Kidney glomerular epithelial cell (primary cell): ENCODE measurements at regions not wholly inside any gene's neighbourhood (a gene's known extent, or its start where the extent isn't known, plus 50 kb on each side); places are given as distances from the start of the nearest gene placed in this dataset.

Source experiments
- DNase-seq: peaks from one replicate; lab custom pipeline; 2025; lab: John Stamatoyannopoulos, UW

DNA sequence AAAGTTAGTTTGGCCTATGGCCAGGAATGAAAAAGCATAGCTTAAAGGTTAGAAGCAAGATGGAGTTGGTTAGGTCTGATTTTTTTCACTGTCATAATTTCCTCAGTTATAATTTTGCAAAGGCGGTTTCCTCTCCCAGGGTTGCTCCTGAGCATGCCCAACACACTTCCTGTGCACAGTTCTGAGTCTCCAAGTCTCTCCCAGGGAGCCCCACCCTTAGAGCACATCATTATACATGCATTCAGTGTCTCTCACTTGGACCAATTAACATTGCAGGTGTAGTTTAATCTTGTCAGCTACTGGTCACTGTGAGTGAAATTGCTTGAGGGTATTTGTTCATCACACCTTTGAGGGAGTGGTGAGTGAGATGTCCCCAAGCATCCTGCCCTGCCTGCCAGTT lies 96.0 kb upstream of the ATP10A start:
- DNase-seq = no peak

DNA sequence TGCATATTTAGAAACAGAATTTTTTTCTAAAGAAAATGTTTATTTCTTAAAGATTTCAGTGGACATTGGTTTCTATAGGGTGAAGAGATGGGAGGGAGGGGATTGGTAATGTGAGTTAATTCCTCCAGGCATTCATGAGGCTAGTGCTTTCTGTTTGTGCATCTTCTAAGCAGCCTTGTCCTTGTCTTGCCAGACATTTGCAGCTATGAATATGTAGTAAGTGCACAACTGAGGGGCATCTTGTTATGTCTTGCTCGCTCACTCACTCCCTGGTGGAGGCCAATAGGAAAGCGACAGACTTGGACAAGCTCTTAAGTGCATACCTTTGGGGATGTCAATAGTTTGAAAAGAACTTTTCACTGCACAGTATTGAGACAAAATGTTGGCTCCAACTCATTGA lies 92.5 kb upstream of the ATP10A start:
- no peak for DNase-seq

DNA sequence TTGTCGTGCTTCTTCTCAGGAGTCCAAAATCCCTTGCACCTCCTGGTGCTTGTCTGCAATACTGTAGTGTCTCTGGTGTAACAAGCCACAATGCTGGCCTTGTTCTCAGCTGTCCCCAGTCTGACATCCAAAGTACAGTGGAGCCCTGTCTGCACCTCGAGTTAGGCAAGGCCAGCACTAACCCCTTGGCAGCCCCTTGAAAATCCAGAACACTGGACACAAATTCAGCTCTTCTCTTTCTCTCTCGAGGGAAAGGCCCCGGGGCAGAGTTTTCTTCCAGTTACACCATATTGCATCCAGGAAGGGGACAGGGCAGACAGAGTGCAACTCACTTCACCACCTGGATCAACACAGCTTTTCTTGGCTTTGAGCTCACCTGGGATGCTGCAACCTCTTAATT lies 91.3 kb upstream of the ATP10A start:
- DNase-seq = no peak

DNA sequence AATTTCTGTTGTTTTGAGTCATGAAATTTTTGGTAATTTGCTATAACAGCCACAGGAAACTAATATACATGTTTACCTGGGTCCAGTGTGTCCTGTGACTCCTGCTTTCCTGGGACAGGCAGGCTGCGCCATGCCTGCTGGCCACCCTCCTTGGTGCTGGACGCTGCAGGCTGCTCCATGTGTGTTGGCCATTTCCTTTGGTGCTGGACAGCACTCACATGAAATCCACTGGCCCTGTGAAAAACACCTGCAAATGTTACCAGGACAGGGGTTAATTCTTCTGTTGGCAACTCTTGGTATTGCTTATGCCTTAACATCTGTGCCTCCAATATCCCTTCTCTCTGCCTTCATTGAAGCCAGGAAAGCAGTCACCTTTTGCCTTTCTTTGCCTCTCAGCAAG lies 86.9 kb upstream of the ATP10A start:
- no peak for DNase-seq

DNA sequence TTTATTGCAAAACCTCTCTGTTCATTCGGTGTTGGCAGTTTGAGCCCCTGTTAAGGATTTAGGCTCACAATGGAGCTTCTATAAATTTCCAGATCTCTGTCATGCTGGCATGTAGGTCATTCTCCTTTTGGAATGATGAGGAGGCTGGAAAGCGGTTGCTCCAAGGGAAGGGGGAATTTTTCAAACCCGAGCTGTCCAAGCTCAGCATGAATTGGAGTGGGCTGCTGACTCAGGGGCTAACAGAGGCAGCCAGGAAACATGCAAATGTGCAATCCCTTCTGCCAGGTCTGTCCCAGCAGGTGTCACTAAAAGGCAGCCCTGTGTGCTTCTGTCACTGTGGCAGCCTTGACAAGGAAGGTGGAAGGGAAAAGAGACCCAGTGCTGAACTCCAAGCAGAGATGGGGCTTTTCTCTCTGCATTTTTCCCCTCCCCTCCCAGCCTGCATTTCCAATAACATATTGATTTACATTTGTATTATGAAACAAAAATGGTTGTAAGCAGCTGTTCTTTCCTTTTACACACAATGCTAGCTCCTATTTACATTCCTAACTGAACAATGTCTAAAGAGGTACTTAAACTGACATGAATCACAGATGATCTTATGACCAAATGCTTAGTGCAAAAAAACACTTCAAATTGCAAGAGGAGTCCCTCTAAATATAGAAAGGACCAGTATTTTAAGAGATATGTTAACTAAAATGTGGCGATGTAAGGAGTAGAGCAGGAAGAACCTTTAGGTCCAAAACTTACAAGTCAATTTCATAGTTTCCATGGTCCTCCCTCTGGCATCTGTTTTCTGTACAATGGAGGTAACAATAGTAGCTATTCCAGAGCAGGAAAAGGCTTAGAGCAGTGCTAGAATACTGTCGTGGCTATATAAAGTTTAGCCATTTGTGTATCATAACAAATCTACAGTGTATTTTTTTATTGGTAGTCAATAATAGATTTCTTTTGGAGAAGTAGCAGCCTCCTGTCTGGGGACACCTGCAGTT lies 84.5 kb upstream of the ATP10A start:
- DNase-seq = no peak

DNA sequence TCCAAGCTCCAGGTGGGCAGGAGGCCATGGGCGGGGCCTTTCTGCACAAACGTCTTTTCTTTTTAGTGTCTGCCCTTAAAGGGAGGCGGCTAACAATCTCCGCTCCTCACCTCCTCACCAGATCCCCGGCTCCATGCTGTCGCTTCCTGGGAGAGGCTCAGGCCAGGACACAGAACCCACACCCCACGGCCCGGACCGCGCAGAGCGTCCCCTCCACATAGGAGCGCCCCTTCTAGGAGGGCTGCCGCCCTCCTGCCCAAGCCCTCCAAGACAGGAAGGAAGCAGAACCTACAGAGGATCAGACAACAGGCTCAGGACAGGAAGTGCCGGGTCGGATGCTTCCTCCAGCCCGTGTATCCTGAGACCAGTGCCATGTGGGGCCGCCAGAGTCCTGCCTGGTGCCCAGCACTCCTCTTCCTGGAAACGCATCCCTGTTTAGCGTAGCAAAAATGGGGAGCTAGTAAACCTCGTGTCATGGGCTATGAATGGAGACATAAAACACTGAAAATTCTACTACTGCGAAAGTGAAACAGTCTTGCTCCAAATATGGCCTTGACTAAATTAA lies 83.2 kb upstream of the ATP10A start:
- no peak for DNase-seq

DNA sequence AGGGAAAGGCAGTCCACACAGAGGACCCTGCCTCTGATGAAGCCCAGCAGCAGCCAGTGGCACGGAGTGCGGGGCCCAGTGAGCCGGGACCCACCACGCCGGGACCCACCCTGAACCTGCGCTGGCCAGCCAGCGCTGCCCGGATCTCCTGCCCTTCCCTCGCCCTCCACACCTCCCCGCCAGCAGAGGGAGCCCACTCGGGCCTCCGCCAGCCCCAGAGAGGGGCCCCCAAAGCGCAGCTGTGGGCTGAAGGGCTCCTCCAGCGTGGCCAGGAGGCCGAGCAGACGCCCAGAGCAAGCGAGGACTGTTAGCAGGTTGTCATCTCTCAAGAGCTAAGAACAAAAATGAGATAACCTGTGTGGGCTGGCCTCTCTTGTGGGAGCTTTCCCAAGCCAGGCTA lies 81.3 kb upstream of the ATP10A start:
- DNase-seq = no peak

DNA sequence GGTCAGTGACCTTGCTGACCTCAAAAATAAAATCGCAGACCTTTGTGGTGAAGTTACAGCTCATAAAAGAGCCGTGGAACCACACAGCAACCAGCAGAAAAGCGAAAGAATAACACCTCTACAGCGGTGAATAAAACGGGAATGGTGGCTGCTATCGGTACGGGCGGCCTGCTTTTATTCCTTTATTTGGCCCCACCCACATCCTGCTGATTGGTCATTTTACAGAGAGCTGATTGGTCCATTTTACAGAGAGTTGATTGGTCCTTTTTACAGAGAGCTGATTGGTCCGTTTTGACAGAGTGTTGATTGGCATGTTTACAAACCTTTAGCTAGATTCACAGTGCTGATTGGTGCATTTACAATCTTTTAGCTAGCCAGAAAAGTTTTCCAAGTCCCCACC lies 80.7 kb upstream of the ATP10A start:
- no peak for DNase-seq

DNA sequence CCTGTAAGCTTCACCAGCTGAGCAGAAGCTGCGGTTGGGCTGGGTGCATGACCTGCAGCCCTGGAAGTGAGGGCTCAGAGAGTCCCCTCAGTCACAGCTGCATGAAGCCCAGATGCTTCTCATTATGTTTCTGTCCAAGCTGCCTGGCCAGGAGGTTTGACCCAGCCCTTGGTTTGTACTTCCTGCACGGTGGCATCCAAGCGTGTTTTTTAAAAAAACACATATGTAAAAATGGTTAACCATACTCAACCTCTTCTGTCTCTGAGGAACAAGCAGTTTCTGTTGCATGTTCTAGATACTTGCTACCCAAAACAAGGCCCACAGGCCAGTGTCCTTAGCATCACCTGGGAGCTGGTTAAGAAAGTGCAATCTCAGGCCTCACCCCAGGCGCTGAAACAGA lies 76.0 kb upstream of the ATP10A start:
- no peak for DNase-seq

DNA sequence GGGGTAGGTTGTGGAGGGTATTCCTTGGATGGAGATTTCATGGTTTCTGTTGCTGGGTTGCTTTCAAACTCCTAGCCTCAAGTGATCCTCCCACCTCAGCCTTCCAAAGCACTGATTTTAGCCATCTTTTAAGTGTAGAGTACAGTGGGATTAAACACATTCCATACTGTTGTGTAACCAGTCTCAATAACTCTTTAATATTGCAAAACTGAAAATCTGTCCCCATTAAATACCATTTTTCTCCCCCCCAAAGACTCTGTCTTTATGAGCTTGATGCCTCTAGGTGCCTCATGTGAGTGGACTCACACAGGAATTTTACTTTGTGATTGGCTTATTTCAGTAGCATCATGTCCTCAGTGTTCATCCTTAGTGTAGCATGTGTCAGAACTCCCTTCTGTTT lies 74.7 kb upstream of the ATP10A start:
- DNase-seq = no peak

DNA sequence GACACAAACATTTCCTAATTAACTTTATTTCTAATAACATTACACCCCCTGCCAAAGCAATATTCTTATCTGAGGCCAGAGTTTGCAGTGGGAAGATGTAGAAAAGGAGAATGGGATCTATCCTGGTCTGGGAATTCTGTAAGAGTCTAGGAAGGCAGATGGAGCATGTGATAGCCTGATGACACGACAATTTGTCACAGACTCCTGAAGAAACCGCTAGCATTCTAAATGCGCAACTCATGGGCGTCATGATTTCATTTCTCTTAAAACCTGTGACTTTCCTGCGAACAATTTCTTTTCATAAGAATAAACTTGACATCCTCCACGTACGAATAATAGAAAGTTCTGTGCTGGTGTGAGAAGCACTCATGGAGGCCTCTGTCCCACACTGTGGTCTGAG lies 72.9 kb upstream of the ATP10A start:
- no peak for DNase-seq

DNA sequence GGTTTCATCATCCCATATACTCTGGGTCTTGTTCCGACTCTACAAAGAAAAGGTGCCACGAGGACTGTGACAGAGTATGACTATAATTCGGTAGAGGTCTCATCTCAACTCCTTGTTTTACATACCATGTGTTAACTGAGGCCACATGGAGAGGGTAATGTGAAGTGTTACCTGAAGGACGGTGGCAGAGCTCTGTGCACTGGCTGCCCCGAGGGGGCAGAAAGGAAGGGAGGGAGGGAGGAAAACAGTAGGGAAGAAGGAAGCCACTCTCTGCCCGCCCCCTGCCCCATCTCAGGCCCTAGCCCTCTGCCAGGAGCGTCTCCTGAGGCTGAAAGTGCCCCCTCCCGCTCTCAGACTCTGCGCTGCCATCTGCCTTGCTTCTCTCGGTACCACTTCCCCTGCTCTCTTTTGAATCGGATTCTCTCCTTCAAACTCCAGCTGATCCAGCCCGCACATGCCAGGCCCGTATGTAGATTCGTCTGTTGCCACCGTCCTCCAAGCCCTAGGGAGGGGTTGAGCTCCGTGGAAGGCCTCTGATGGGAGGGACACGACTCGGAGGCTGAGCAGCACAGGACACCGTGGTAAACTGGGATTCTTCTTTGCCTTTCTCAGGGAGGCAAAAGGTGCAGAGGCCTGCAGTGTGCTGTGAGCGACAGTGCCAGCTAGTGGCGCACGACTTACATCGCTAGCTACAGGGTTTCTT lies 70.5 kb upstream of the ATP10A start:
- peak; percentile 86 for DNase-seq

DNA sequence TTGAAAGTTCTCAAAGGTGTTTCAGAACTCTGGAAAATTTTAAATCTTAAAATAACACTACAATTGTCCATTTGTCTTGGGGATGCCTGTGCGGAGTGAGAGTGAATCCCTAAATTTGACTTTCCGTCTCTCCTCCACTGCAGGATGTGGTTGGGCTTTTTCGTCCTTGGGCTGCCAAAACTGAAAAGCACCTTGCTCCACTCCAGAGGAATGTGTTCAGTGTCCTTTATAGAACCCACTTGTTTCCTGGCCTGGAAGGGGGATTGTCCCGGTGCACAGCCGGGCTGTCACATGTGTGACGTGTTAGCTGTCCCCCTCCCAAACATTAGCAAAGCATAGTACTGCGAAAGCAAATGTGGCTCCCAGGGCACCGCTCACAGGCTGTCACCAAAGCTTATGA lies 69.6 kb upstream of the ATP10A start:
- no peak for DNase-seq

DNA sequence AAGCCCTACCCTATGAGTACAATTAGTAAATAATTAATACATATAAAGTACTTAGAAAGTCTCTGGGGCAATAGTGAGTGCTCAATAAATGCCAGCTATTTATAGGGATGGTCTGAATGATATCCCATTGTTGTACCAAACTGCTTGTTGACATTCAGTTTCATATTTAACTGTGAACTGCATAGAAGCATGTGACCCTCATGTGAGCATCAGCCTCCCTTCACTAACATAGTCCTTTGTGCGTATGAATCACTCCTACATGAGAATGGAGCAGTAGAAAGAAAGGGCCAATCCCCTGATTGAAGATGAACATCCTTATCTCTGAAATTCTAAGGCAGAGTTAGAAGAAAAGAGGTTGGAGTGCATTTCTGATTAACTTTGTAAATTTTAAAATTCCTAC lies 68.7 kb upstream of the ATP10A start:
- DNase-seq = peak; percentile 15

DNA sequence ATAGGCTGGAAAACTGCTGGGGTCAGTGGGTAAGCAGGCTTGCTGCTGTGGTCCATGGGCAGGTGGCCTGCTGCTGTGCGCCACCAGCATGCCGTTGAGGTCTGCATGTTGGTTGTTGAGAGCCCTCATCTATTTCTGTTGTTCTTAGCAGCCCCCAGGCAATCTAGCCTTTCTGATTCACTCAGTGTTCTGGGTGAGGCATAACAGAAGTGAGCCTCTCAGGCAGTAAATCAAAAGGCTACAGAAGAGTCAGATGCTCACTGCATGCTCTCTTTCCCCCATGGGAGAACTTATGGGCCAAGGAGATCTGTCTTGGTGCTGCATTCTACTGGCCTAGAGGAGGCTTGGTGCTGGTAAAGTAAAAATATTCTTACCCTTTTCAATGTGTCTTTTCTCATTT lies 67.8 kb upstream of the ATP10A start:
- no peak for DNase-seq
